Vagina (tissue), 2 donors: ENCODE measurements at regions not wholly inside any gene's neighbourhood (a gene's known extent, or its start where the extent isn't known, plus 50 kb on each side); places are given as distances from the start of the nearest gene placed in this dataset.

Experiments used
- DNase-seq, 2 donors: peaks; one replicate each; pipeline ENCODE4 v3.0.0-alpha.2; 2017; ENCODE audit errors: extremely low spot score in 2 of 2
- H3K27ac ChIP-seq: fragments of 200-600 bp; sonication (generic); one replicate; pipeline ENCODE4 v1.5.1; 2019
- H3K27me3 ChIP-seq: fragments of 200-600 bp; sonication (generic); one replicate; pipeline ENCODE4 v1.5.1; 2019
- H3K36me3 ChIP-seq, 2 donors: fragments of 200-600 bp; sonication (generic); one replicate each; pipeline ENCODE4 v1.5.1; 2017 to 2019
- H3K4me1 ChIP-seq: fragments of 200-600 bp; sonication (generic); one replicate; pipeline ENCODE4 v1.5.1; 2019
- H3K4me3 ChIP-seq, 2 donors: fragments of 200-600 bp; sonication (generic); 1 replicate in 1 of 2; 2 replicates in 1 of 2; pipeline ENCODE4 v1.5.1; 2016 to 2019
- H3K9me3 ChIP-seq: fragments of 200-600 bp; sonication (generic); one replicate; pipeline ENCODE4 v1.5.1; 2019
- CTCF ChIP-seq, 3 experiments: fragments of 450-650 bp in 2 of 3; fragments of 200-600 bp in 1 of 3; sonication (generic) in 1 of 3; IDR thresholded peaks; one replicate each; pipeline ENCODE4 v1.5.1; 2017 to 2019; ENCODE audit warnings: antibody characterized with exemption in 3 of 3, mild to moderate bottlenecking in 2 of 3, moderate library complexity in 2 of 3
- POLR2A ChIP-seq, 2 donors: fragments of 450-650 bp; IDR thresholded peaks; one replicate each; pipeline ENCODE4 v1.6.1; 2017; ENCODE audit warnings: antibody characterized with exemption in 2 of 2, mild to moderate bottlenecking in 2 of 2, moderate library complexity in 2 of 2
- POLR2AphosphoS5 ChIP-seq, 2 donors: sonication (generic); formaldehyde crosslinking; IDR thresholded peaks; one replicate each; pipeline ENCODE4 v1.9.0; 2017; ENCODE audit warnings: antibody characterized with exemption in 2 of 2, mild to moderate bottlenecking in 2 of 2, low read depth in 1 of 2; ENCODE audit not compliant: insufficient read depth in 1 of 2
- intact Hi-C: fragments of 100-400 bp; cut with DNase I; formaldehyde crosslinking; loops from one replicate; pipeline ENCODE4 v1.15.1; 2023

GRCh38 chr10:75335191-75335590, 66.4 kb downstream of the ZNF503 start:
- intact Hi-C loops, result no loop called here
- Histone ChIP-seq H3K4me1 (no peaks in the 10 kb centered on the region), H3K9me3 (no peaks in the 10 kb centered on the region), H3K27me3 (no peaks in the 10 kb centered on the region), H3K27ac (no peak overlapping the region), H3K36me3 (no peaks in the 10 kb centered on the region), H3K4me3 (no peak overlapping the region)
- DNase-seq, result no peak
- TF ChIP-seq CTCF (IDR thresholded peaks at IDR 0.05) (no peak), POLR2AphosphoS5 (IDR thresholded peaks at IDR 0.05; ENCODE audit: insufficient read depth in 1 of 2, low read depth in 1 of 2) (no peak), POLR2A (IDR thresholded peaks at IDR 0.05) (no peak)

- intact Hi-C loops, result no loop called here
- no peak for DNase-seq
- no peak overlapping the region for H3K4me3 ChIP-seq
- no peaks in the 10 kb centered on the region for H3K4me1 ChIP-seq
- no peaks in the 10 kb centered on the region for H3K27me3 ChIP-seq
- no peaks in the 10 kb centered on the region for H3K9me3 ChIP-seq
- no peak overlapping the region for H3K27ac ChIP-seq
- H3K36me3 ChIP-seq, result no peaks in the 10 kb centered on the region
- TF ChIP-seq POLR2A (IDR thresholded peaks at IDR 0.05), result no peak
- no peak for TF ChIP-seq CTCF (IDR thresholded peaks at IDR 0.05)
- TF ChIP-seq POLR2AphosphoS5 (IDR thresholded peaks at IDR 0.05; ENCODE audit: insufficient read depth in 1 of 2, low read depth in 1 of 2), result no peak
These were observed 66.8 kb downstream of the ZNF503 start for GRCh38 chr10:75334720-75335119.

- TF ChIP-seq POLR2A (IDR thresholded peaks at IDR 0.05) (no peak), POLR2AphosphoS5 (IDR thresholded peaks at IDR 0.05; ENCODE audit: insufficient read depth in 1 of 2, low read depth in 1 of 2) (no peak), CTCF (IDR thresholded peaks at IDR 0.05) (no peak)
- intact Hi-C loops, result no loop called here
- no peaks in the 10 kb centered on the region for H3K27me3 ChIP-seq
These were observed 69.5 kb downstream of the ZNF503 start for GRCh38 chr10:75332081-75332480.

GRCh38 chr10:75331081-75331480, 70.5 kb downstream of the ZNF503 start:
- intact Hi-C loops, result no loop called here
- no peak for TF ChIP-seq POLR2AphosphoS5 (IDR thresholded peaks at IDR 0.05; ENCODE audit: insufficient read depth in 1 of 2, low read depth in 1 of 2)
- no peak for TF ChIP-seq CTCF (IDR thresholded peaks at IDR 0.05)
- TF ChIP-seq POLR2A (IDR thresholded peaks at IDR 0.05), result no peak

More at GRCh38 chr10:75332081-75332480, 69.5 kb downstream of the ZNF503 start:
- Histone ChIP-seq H3K4me3 (no peak overlapping the region), H3K36me3 (no peaks in the 10 kb centered on the region), H3K9me3 (no peaks in the 10 kb centered on the region), H3K27ac (no peak overlapping the region), H3K4me1 (no peaks in the 10 kb centered on the region)
- DNase-seq, result no peak

GRCh38 chr10:75329190-75329745, 72.3 kb downstream of the ZNF503 start:
- no peaks in the 10 kb centered on the region for H3K4me1 ChIP-seq
- H3K9me3 ChIP-seq, result no peaks in the 10 kb centered on the region
- no peaks in the 10 kb centered on the region for H3K36me3 ChIP-seq
- no peak overlapping the region for H3K4me3 ChIP-seq
- no peak for DNase-seq
- TF ChIP-seq POLR2A (IDR thresholded peaks at IDR 0.05), result no peak
- TF ChIP-seq POLR2AphosphoS5 (IDR thresholded peaks at IDR 0.05; ENCODE audit: insufficient read depth in 1 of 2, low read depth in 1 of 2), result no peak
- TF ChIP-seq CTCF (IDR thresholded peaks at IDR 0.05), result no peak
- intact Hi-C loops, result no loop called here
- H3K27me3 ChIP-seq, result no peaks in the 10 kb centered on the region
- no peak overlapping the region for H3K27ac ChIP-seq

More at GRCh38 chr10:75331081-75331480, 70.5 kb downstream of the ZNF503 start:
- Histone ChIP-seq H3K4me1 (no peaks in the 10 kb centered on the region), H3K36me3 (no peaks in the 10 kb centered on the region), H3K9me3 (no peaks in the 10 kb centered on the region), H3K27me3 (no peaks in the 10 kb centered on the region), H3K27ac (no peak overlapping the region), H3K4me3 (no peak overlapping the region)
- DNase-seq, result no peak
